GM18519 (cell line): ENCODE measurements at regions not wholly inside any gene's neighbourhood (a gene's known extent, or its start where the extent isn't known, plus 50 kb on each side); places are given as distances from the start of the nearest gene placed in this dataset.
"Not testable (repeated sequence)": the region's sequence is repeated elsewhere in the genome, so short reads cannot be mapped to it uniquely, and the experiment has no call there.

Experiments
- ATAC-seq: cut with Tn5 transposase; IDR thresholded peaks from one replicate; pipeline ENCODE4 v1.9.1; 2021; ENCODE audit warnings: mild to moderate bottlenecking, moderate library complexity; ENCODE audit not compliant: unreplicated experiment, low FRiP score

GRCh38 chr7:82506208-82506607 is 62.6 kb upstream of the CACNA2D1 start:
- no peak for ATAC-seq

- ATAC-seq = no peak
These were observed 57.8 kb upstream of the CACNA2D1 start for GRCh38 chr7:82501346-82501745.

GRCh38 chr7:82499546-82499945 is 56.0 kb upstream of the CACNA2D1 start:
- ATAC-seq = not testable (repeated sequence)

GRCh38 chr7:82494420-82494819 is 50.8 kb upstream of the CACNA2D1 start:
- ATAC-seq = no peak
